GM19395 (cell line): ENCODE measurements at regions not wholly inside any gene's neighbourhood (a gene's known extent, or its start where the extent isn't known, plus 50 kb on each side); places are given as distances from the start of the nearest gene placed in this dataset.
"Not testable (repeated sequence)": the region's sequence is repeated elsewhere in the genome, so short reads cannot be mapped to it uniquely, and the experiment has no call there.

Source experiments
- ATAC-seq: cut with Tn5 transposase; IDR thresholded peaks from one replicate; pipeline ENCODE4 v1.9.1; 2021; ENCODE audit warnings: mild to moderate bottlenecking, moderate library complexity; ENCODE audit not compliant: unreplicated experiment

- no peak for ATAC-seq
Measured at GRCh38 chr6:74733830-74734620, 471.8 kb downstream of the COL12A1 start.

DNA sequence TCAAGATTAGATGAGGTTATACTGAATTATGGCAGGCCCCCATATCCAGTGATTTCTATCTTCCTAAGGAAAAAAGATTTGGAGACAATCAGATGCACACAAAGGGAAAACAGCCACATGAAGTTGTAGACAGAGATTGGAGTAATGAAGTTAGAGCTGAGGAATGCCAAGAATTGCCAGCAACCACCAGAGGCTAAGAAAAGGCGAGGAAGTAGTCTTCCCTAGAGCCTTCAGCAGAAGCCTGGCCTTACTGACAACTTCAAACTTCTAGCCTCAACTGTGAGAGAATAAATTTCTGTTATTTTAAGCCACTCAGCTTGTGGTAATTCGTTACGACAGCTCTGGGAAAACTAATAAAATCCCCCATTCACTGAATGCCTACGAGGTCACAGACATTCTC is 473.9 kb downstream of the COL12A1 start:
- no peak for ATAC-seq

DNA sequence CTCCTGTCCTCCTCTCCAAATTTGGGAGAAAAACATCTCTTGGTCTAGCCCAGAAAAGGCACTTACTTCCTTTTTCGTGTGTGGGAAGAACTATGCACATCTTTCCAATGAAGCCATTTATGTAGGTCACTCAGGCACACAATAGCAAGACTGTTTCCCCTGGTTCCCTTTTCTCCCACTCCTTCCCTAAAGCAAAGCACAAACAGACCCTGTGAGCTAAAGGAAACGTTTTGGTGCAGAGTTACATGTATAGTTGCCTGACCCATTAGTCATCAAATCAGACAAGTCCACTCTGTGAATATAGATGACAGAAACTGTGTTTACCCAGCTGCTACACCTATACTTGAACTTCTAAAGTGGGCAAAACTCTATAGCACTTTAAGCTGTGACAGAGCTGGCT is 474.6 kb downstream of the COL12A1 start:
- ATAC-seq, result no peak

- no peak for ATAC-seq
Measured at GRCh38 chr6:74720923-74721322, 484.9 kb downstream of the COL12A1 start.

DNA sequence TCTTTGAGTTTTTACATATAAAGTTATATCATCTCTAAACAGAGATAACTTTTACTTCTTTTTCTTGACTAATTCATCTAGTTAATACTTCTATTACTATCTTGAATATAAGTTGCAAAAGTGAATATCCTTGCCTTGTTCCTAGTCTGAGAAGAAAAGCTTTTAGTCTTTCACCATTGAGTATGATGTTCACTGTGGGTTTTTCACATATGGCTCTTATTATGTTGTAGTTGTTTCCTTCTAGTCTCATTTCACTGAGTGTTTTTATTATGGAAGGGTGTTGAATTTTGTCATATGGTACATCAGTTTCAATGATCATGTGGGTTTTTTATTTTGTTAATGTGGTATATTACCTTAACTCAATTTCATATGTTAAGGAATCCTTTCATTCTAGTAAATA is 488.3 kb downstream of the COL12A1 start:
- no peak for ATAC-seq

- no peak for ATAC-seq
Measured at GRCh38 chr6:74715355-74716085, 490.3 kb downstream of the COL12A1 start.

GRCh38 chr6:74713941-74714340 is 491.9 kb downstream of the COL12A1 start:
- no peak for ATAC-seq

GRCh38 chr6:74705451-74705850 is 500.4 kb downstream of the COL12A1 start:
- ATAC-seq, result no peak

DNA sequence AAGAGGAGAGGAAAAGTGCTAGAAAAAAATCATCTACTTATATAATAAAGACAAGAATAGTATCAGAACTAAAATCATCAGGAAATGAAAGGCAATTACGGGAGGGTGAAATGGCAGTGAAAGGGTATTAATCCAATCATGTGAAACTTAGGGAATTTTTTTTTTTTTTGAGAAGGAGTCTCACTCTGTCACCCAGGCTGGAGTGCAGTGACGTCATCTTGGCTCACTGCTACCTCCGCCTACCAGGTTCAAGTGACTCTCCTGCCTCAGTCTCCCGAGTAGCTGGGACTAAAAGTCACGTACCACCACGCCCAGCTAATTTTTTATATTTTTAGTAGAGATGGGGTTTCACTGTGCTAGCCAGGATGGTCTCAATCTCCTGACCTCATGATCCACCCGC is 501.3 kb downstream of the COL12A1 start:
- not testable (repeated sequence) for ATAC-seq

DNA sequence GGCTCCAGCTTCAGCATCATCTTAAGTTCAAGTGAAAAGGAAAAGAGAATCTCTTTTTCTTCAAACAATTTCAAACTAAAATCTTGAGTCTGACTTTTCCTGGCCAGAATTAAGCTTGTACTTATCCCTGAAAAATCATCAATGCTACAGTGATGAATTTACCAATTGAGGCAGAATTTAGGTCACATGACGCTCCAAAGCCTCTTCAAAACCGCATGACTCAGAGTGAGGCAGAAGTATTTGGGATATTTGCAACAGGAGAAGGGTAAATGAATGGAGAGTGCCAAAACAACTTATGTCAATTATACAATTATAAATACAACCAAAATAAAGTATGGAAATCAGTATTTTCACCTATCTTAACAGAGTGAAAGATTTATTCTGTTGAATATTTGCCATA is 515.5 kb downstream of the COL12A1 start:
- no peak for ATAC-seq

DNA sequence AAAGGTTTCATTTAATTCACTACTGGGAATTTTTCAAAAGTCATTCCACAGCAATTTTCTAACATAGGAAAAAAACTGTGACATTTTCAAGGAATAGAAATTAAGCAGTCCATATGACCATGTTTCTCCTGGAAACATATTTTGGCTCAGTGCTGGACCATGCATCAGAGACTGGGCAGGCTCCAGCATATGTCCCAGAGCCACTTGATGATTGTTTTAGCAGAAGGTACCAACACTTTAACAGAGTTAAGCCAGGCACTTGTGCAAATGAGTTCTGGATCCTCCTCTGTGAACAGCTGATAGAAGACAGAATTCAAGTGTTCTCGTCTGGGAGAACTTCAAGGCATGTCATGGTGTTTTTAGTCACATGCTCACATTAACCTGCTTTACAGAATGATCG is 516.3 kb downstream of the COL12A1 start:
- no peak for ATAC-seq

DNA sequence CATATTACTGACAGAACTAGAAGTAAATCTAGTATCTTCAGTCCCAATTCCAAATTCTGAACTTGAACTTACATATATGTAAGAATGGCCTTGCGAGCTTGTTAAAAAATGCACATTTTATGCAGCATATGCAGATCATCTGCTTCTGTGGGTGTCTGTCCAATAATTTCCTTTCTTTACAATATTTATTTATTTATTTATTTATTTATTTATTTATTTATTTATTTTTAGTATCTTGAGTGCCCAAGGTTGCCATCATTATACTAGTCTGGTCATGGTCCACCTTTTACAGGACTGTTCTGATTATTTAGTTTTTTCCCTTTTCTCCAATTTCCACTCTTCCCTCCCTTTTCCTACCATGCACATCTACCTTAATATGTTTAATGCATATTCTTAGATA is 528.4 kb downstream of the COL12A1 start:
- ATAC-seq, result no peak

DNA sequence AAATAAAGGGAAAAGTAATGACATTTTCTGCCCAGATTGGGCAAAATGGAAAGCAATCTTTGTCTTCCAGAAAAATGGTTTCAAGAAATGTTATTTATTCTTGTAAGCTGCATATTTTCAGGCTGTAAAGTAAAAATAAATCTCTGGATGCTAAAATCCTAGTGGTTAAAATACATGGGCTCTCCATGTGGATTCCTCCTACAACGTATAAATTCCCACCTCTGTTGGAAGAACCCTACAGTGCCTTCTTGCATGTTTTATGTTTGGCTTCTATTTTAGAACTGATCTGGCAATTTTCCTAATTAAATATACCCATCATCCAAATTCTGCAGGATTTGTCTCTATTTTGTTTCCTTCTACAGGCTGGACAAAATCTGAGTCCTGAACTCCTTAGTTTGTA is 528.9 kb downstream of the COL12A1 start:
- ATAC-seq, result no peak

DNA sequence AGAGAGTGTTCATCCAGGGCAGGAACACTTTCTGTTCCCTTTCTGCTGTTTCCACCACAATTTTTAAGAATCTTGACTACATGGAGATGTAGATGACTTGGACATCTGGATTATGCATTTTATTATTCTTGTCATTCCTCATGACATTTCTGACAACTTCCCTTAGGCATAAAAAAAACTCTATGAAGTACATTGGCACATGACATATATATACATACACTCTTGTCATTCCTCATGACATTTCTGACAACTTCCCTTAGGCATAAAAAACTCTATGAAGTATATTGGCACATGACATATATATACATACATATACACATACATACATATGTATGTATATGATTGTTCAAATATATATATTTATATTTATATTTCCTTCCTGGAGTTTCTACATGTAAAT is 531.5 kb downstream of the COL12A1 start:
- ATAC-seq, result no peak

DNA sequence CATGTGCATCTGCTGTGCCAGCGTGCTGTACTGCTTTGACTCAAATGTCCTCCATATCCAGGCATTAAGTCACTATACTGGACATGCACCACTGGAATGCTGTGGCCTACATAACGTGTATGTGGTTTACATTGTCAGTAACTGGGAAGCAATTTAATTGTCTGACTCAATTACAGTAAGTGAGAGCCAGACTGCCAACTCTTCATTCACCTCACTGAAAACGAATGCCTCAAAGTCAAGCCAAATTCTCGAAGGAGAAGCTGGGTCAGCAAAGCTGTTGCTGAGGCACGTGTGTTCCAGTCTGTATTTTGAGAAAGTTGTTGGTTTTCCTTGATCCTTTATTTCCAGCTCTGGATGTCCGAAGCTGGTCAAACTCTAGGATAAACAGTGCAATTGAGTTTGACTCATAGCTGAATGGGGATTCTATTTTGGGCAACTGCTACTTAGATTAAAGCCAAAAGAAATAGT is 534.3 kb downstream of the COL12A1 start:
- no peak for ATAC-seq

- ATAC-seq, result no peak
Measured at GRCh38 chr6:74658391-74658790, 547.5 kb downstream of the COL12A1 start.

GRCh38 chr6:74657931-74658330 is 547.9 kb downstream of the COL12A1 start:
- ATAC-seq, result no peak

DNA sequence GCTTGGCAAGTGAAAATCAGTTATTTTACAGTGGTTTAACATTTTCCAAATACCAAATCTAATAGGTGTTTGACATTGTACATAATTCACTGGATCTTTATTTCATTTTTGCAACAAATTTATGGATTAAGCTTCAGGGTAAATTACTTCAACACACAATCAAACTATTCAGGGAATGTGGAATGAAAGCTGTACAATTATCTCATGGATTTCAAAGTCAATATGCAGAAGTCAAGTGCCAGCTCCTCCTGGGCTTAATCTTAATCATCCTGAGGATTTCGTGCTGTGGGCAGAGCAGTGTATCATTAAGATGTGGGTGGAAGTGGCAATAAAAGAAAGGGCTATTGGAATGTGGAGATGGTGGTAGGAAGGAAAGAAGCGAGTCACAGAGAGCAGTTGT is 548.8 kb downstream of the COL12A1 start:
- no peak for ATAC-seq

DNA sequence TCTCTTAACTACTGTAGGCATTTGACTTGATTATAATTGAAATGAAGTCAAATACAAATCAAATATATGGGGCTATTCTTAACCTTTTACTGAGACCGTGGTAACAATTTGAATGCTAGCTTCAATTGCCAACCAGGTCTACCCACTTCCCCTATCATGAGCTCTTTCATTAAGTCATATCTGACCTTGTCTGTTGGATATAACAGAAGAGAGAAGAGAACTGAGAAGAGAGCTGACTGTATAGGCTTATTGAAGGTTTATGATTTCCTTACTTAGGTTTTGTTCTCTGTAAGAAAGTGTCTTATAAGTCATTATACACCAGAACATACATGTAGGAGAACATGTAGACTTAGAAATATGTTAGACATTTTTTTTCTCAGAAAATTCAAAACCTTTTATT is 549.4 kb downstream of the COL12A1 start:
- no peak for ATAC-seq

GRCh38 chr6:74654296-74654695 is 551.6 kb downstream of the COL12A1 start:
- ATAC-seq, result no peak

DNA sequence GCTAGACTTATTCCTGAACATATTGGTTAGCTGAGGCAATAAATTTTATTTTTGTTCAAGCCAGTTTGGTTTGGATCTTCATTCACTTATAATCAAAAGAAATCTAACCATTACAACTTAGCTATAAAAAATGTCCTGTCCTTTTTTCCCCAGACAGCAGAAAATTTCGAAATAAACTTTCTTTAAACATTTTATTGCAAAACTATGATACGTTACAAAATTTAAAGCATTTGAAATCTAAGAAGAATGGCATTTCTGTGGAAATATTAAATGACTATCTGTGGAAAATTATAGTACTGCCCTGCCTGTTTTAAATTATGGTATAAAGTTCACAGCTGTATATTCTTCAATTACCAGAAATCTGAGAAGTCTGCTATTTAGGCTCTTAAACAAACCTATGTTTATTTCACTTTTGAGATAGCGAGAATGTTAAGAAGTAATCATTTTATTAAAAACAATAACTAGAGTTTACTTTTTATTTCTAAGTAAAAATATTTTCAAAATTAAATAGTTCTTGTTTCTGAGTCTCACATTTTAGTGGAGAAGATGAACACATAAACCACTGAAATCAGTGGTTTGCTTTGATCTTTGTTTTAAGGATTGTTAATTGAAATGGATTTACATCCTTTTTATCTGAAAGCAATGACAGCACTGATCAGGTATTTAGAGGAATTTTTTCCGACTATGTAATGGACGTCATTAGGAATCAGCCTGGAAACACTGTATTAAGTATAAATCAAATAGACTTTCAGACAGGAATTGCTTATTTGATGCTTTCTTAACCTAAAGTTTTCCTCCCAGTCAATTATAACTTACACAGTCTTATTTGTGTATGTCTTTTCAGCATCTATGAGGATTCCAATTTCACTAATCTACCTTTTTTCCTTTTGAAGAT is 553.7 kb downstream of the COL12A1 start:
- no peak for ATAC-seq
